GM12878 (cell line): ENCODE measurements at regions not wholly inside any gene's neighbourhood (a gene's known extent, or its start where the extent isn't known, plus 50 kb on each side); places are given as distances from the start of the nearest gene placed in this dataset.

Source experiments
- ATAC-seq: fragments of 200-7000 bp; cut with Tn5 transposase; 3 replicates; pipeline ENCODE4 v1.9.1; 2020; ENCODE audit warnings: mild to moderate bottlenecking, moderate library complexity
- BruUV-seq: library from RNA; stranded (reverse); fragments of 400-500 nt; replicated peaks from 2 replicates; lab custom pipeline; 2021; lab: Mats Ljungman, UMichigan
- CTCF ChIA-PET: fragments of 300-600 bp; sonication (Branson Sonifier 250); formaldehyde crosslinking; extraction: SDS; loops from one replicate; lab custom pipeline; 2021; ENCODE audit warnings: inconsistent platforms; lab: Yijun Ruan, JAX
- POLR2A ChIA-PET: fragments of 350-600 bp; formaldehyde crosslinking; extraction: SDS; loops from one replicate; lab custom pipeline; 2021; ENCODE audit warnings: inconsistent platforms; lab: Charles Lee
- RAD21 ChIA-PET: fragments of 300-600 bp; sonication (Branson Sonifier 250); formaldehyde crosslinking; loops from one replicate; lab custom pipeline; 2023; ENCODE audit warnings: antibody characterized with exemption; ENCODE audit not compliant: unreplicated experiment; lab: Charles Lee
- SMC1A ChIA-PET: fragments of 300-600 bp; sonication (Branson Sonifier 250); formaldehyde crosslinking; loops from one replicate; lab custom pipeline; 2023; ENCODE audit not compliant: unreplicated experiment, uncharacterized antibody; lab: Charles Lee
- DNase-seq: peaks from one replicate; pipeline ENCODE4 v3.0.0-alpha.2; 2011; ENCODE audit warnings: low read depth, low spot score
- FAIRE-seq: peaks from 3 replicates; lab custom pipeline; 2011; peaks lifted over from hg19 to GRCh38; lab: Jason Lieb, UNC
- H2AFZ ChIP-seq: 2 replicates; pipeline ENCODE4 v1.6.0; 2011; ENCODE audit warnings: low read depth, low read length, control low read depth; ENCODE audit not compliant: control insufficient read depth
- H3K27ac ChIP-seq: 2 replicates; pipeline ENCODE4 v1.5.1; 2011; ENCODE audit warnings: control low read depth; ENCODE audit not compliant: control insufficient read depth, insufficient read depth
- H3K27me3 ChIP-seq, 2 experiments: replicated peaks in 1 of 2; 2 replicates each; pipeline versions ENCODE4 v1.6.0 to v1.6.1; 2011; ENCODE audit warnings: low read length in 1 of 2; ENCODE audit not compliant: control insufficient read depth in 2 of 2, insufficient read depth in 2 of 2
- H3K36me3 ChIP-seq, 2 experiments: 2 replicates each; pipeline ENCODE4 v1.5.1; 2011; ENCODE audit warnings: low read length in 1 of 2; ENCODE audit not compliant: control insufficient read depth in 2 of 2, insufficient read depth in 2 of 2
- H3K4me1 ChIP-seq: 2 replicates; pipeline ENCODE4 v1.6.1; 2011; ENCODE audit warnings: mild to moderate bottlenecking, low read length, moderate library complexity, mixed read lengths; ENCODE audit not compliant: control insufficient read depth, insufficient read depth
- H3K4me2 ChIP-seq: 2 replicates; pipeline ENCODE4 v1.6.0; 2011; ENCODE audit warnings: control low read depth; ENCODE audit not compliant: control insufficient read depth, insufficient read depth
- H3K4me3 ChIP-seq: fragments of 200-600 bp; sonication (generic); 2 replicates; pipeline ENCODE4 v1.5.1; 2016
- H3K79me2 ChIP-seq: 2 replicates; pipeline ENCODE4 v1.6.0; 2011; ENCODE audit warnings: low read length; ENCODE audit not compliant: control insufficient read depth, insufficient read depth
- H3K9ac ChIP-seq: 2 replicates; pipeline ENCODE4 v1.8.0; 2011; ENCODE audit warnings: low read length, control low read depth, mixed read lengths; ENCODE audit not compliant: control insufficient read depth, insufficient read depth
- H3K9me3 ChIP-seq: replicated peaks from 3 replicates; pipeline ENCODE4 v1.5.1; 2011; ENCODE audit warnings: mild to moderate bottlenecking, low read length; ENCODE audit not compliant: control insufficient read depth, insufficient read depth
- H4K20me1 ChIP-seq: 2 replicates; pipeline ENCODE4 v1.6.0; 2011; ENCODE audit not compliant: control insufficient read depth, insufficient read depth
- CEBPB ChIP-seq, 2 experiments: fragments of 150-350 bp in 1 of 2; IDR thresholded peaks; 2 replicates each; pipeline ENCODE4 v1.6.1; 2012 to 2014; ENCODE audit warnings: low read depth in 2 of 2, low read length in 2 of 2, borderline replicate concordance in 1 of 2, inconsistent platforms in 1 of 2
- HDGF ChIP-seq: fragments of 450-650 bp; IDR thresholded peaks from 2 replicates; pipeline ENCODE4 v1.6.1; 2016; ENCODE audit warnings: antibody characterized with exemption
- SMAD5 ChIP-seq: IDR thresholded peaks from 2 replicates; pipeline ENCODE4 v1.6.1; 2016; ENCODE audit warnings: antibody characterized with exemption, low read depth
- in situ Hi-C: fragments of 300-500 bp; cut with MboI; formaldehyde crosslinking; loops from 9 replicates; pipeline ENCODE4 v1.14.3; 2018; ENCODE audit warnings: mixed read lengths
- intact Hi-C: fragments of 100-400 bp; cut with micrococcal nuclease; formaldehyde crosslinking; loops from one replicate; pipeline ENCODE4 v1.14.2; 2022; ENCODE audit not compliant: unreplicated experiment
- TF ChIP-seq, protein P1 (sequence below): IDR thresholded peaks from 2 replicates; pipeline ENCODE4 v1.6.1; 2012; ENCODE audit warnings: low read depth, low read length, improper control_type of control experiment
- TF ChIP-seq, protein P2 (sequence below): fragments of 450-650 bp; formaldehyde crosslinking; IDR thresholded peaks from 2 replicates; pipeline ENCODE4 v1.5.0; 2022; ENCODE audit warnings: mild to moderate bottlenecking, missing genetic modification characterization
- TF ChIP-seq, protein P3 (sequence below): fragments of 450-650 bp; IDR thresholded peaks from 2 replicates; pipeline ENCODE4 v1.6.1; 2017; ENCODE audit warnings: mild to moderate bottlenecking, low read depth, inconsistent platforms; ENCODE audit not compliant: poor library complexity, severe bottlenecking

DNA sequence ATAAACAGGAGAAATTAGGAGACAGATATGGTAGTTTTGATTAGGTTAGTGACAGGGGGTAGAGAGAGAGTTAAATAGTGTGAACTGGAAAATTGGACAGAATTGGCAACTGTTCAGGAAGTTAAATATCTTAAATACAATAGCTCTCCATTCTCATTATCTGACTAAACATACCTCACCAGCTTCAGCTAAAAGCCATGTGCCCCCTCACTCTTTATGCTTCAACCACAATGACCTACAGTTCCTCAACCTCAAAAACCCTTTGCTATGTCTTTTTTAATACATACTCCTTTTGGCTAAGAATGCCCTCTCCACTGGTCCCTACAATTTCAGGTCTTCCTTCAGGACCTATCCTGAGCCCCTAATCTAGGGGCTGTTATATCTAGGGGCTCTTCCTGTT, 740.2 kb upstream of the ZEB2 start:
- H3K79me2 ChIP-seq, result no peaks in the 10 kb centered on the region
- ChIA-PET RAD21 (no interaction called here), POLR2A (no interaction called here), SMC1A (no interaction called here), CTCF (no interaction called here)
- no peaks in the 10 kb centered on the region for H3K9me3 ChIP-seq
- ATAC-seq (no peak), DNase-seq (no peak), FAIRE-seq (no peak)
- H3K4me3 ChIP-seq, result no peak overlapping the region
- H3K27ac ChIP-seq, result no peak overlapping the region
- H3K9ac ChIP-seq, result no peak overlapping the region
- BruUV-seq, result no TSS peak
- in situ Hi-C loops (no loop called here), intact Hi-C loops (no loop called here)
- H4K20me1 ChIP-seq, result no peaks in the 10 kb centered on the region
- TF ChIP-seq, protein P1, sequence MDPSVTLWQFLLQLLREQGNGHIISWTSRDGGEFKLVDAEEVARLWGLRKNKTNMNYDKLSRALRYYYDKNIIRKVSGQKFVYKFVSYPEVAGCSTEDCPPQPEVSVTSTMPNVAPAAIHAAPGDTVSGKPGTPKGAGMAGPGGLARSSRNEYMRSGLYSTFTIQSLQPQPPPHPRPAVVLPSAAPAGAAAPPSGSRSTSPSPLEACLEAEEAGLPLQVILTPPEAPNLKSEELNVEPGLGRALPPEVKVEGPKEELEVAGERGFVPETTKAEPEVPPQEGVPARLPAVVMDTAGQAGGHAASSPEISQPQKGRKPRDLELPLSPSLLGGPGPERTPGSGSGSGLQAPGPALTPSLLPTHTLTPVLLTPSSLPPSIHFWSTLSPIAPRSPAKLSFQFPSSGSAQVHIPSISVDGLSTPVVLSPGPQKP, result no peak
- TF ChIP-seq SMAD5, result no peak
- TF ChIP-seq, protein P2, sequence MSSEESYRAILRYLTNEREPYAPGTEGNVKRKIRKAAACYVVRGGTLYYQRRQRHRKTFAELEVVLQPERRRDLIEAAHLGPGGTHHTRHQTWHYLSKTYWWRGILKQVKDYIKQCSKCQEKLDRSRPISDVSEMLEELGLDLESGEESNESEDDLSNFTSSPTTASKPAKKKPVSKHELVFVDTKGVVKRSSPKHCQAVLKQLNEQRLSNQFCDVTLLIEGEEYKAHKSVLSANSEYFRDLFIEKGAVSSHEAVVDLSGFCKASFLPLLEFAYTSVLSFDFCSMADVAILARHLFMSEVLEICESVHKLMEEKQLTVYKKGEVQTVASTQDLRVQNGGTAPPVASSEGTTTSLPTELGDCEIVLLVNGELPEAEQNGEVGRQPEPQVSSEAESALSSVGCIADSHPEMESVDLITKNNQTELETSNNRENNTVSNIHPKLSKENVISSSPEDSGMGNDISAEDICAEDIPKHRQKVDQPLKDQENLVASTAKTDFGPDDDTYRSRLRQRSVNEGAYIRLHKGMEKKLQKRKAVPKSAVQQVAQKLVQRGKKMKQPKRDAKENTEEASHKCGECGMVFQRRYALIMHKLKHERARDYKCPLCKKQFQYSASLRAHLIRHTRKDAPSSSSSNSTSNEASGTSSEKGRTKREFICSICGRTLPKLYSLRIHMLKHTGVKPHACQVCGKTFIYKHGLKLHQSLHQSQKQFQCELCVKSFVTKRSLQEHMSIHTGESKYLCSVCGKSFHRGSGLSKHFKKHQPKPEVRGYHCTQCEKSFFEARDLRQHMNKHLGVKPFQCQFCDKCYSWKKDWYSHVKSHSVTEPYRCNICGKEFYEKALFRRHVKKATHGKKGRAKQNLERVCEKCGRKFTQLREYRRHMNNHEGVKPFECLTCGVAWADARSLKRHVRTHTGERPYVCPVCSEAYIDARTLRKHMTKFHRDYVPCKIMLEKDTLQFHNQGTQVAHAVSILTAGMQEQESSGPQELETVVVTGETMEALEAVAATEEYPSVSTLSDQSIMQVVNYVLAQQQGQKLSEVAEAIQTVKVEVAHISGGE (CRISPR knock-in tag), result no peak
- TF ChIP-seq, protein P3, sequence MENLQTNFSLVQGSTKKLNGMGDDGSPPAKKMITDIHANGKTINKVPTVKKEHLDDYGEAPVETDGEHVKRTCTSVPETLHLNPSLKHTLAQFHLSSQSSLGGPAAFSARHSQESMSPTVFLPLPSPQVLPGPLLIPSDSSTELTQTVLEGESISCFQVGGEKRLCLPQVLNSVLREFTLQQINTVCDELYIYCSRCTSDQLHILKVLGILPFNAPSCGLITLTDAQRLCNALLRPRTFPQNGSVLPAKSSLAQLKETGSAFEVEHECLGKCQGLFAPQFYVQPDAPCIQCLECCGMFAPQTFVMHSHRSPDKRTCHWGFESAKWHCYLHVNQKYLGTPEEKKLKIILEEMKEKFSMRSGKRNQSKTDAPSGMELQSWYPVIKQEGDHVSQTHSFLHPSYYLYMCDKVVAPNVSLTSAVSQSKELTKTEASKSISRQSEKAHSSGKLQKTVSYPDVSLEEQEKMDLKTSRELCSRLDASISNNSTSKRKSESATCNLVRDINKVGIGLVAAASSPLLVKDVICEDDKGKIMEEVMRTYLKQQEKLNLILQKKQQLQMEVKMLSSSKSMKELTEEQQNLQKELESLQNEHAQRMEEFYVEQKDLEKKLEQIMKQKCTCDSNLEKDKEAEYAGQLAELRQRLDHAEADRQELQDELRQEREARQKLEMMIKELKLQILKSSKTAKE, result no peak
- TF ChIP-seq HDGF, result no peak
- TF ChIP-seq CEBPB (IDR thresholded peaks at IDR 0.05; ENCODE audit: borderline replicate concordance in 1 of 2, low read depth in 2 of 2, low read length in 2 of 2), result no peak
- H3K36me3 ChIP-seq, result no peaks in the 10 kb centered on the region
- H2AFZ ChIP-seq, result no peak overlapping the region
- H3K27me3 ChIP-seq, result no peaks in the 10 kb centered on the region
- H3K4me2 ChIP-seq, result no peak overlapping the region
- H3K4me1 ChIP-seq, result no peaks in the 10 kb centered on the region
